Activated T-cell treated with anti-CD3 and anti-CD28 coated beads for 4 hours (primary cell): ENCODE measurements at regions not wholly inside any gene's neighbourhood (a gene's known extent, or its start where the extent isn't known, plus 50 kb on each side); places are given as distances from the start of the nearest gene placed in this dataset.
A peak's percentile ranks its signal among the peaks of the same experiment; 100 is the strongest.

Experiments used
- DNase-seq: peaks from one replicate; pipeline ENCODE4 v3.0.0-alpha.2; 2020

DNA sequence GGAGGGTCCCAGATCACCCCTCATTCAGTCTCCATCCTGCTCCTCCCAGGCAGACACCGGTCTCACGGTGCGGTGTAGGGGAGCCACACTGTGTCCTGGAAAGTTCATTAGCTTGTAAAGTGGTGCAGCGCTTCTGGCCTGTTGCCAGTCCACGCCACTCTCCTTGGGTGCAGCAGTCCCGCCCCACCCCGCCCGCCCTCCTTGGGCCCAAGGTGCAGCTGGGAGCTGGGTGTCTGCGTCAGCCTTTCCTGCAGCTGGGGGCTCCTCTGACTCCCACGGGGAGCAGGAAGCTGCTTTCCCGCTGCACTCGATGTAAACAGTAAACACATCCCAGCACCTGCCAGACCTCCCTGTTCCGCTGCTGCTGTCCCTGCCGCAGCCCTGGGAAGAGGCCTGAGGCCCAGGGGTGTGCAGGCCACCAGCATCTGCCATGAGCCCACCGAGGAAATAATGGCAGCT, 53.8 kb upstream of the ASB18 start:
- DNase-seq, result no peak

DNA sequence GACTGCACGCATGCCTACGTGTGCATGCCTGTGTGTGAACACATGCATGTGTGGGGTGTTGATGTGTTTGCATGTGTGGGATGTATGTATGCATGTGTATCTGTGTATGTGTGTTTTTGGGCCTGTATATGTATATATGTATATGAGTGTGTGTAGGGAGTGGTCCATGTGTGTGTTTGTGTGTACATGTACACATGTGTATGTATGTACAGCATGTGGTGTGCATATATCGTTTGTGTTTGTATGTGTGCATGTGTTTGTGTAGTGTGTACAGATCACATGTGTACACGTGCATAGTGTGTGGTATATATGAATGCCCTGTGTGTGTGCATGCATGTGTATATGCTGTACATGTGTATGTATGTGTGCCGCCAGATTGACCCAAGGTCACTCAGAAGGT, 54.2 kb upstream of the ASB18 start:
- DNase-seq, result no peak

- DNase-seq, result no peak
These were observed 54.8 kb upstream of the ASB18 start for GRCh38 chr2:236319036-236319435.

DNA sequence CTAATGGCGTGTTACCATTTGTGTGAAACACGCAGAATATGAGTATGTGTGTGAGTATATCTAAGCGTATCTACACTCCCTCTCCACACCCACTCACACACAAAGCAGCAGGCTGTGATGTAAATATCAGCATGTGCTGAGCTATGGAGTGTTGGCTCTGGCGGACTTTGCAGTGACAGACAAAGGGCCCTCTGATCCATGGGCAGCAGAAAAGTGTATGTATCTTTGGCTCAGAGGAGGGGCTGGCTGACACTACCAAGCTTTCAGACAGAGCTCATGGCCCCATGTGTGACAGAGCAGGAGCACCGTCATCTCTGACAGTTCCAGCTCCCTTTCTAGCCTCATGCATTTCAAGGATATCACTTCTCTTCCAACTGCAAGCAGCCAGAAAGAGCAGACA, 57.2 kb upstream of the ASB18 start:
- no peak for DNase-seq

- no peak for DNase-seq
These were observed 69.4 kb upstream of the ASB18 start for GRCh38 chr2:236333417-236334121.

DNA sequence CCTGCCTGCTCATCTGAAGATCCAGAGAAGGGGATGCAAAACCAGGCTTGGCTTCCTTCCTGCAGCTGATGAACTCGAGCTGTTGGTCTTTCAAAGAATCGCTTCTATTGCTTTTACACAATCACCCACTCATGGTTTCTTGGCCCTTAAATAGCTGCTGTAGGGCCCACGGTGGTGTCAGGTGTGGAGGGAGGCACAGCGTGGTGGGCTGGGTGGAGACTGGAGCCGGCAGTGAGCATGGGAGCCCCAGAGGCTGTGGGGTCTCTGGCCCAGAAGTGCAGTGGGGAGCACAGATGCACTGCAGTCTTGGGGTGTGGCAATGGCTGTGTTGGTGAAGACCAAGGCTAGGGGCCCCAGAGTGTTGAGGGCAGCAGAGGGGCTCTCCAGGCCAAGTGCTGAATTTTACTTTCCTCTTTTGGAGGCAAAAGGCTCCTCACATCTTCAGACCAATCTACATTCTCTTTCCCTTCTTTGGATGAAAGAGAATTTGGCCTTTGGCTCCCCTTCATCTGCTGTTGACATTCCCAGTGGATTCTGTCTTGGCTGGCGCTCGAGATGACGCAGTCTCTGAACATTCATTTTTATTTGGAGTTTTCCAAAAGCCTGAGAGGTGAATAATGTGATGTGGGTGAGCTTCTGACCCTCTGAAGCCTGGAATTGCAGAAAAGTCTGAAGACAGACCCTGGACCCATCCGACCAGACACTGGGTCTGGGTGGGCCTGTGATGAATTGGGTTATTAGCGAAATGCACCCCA, 70.1 kb upstream of the ASB18 start:
- DNase-seq, result no peak

GRCh38 chr2:236335696-236336574, 71.7 kb upstream of the ASB18 start:
- DNase-seq, result no peak

GRCh38 chr2:236336575-236337464, 72.6 kb upstream of the ASB18 start:
- no peak for DNase-seq

DNA sequence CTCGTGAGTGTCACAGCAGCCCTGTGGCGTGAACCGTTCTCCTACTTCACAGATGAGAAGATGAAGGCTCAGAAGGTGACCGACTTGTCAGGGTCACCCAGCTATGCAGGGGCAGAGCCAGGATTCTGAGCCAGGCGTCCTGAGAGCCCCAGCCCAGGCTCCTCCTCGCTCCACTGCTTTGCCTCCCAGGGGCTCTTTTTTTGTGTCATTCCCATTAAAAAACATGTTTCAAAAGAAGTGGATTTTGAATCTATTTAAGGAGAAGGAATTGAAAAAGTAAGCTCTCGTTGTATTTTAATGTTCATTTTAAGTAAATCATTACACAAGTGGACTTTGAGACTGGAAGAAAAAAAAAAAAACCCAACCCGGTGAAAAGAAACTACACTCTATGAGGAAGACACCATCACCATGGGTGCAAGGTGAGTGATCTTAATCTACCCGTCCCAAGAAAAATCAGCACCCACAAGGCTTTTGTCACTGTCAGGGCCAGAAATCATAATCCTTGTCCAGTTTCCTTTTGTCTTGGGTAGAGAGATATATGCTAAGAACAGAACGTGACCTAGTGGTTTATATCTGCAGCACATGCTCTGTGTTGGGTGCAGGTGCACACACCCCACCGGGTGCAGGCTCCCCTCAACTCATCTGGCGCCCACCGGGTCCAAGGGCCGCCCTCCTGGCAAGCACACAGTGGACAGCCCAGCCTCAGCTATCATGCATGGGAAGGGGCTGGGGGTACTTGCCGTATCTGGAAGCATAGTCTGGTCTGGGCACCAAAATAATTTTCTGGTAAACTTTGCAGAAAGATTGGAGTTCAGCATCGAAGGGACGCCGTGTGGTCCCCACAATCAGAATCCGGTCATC, 73.5 kb upstream of the ASB18 start:
- no peak for DNase-seq

DNA sequence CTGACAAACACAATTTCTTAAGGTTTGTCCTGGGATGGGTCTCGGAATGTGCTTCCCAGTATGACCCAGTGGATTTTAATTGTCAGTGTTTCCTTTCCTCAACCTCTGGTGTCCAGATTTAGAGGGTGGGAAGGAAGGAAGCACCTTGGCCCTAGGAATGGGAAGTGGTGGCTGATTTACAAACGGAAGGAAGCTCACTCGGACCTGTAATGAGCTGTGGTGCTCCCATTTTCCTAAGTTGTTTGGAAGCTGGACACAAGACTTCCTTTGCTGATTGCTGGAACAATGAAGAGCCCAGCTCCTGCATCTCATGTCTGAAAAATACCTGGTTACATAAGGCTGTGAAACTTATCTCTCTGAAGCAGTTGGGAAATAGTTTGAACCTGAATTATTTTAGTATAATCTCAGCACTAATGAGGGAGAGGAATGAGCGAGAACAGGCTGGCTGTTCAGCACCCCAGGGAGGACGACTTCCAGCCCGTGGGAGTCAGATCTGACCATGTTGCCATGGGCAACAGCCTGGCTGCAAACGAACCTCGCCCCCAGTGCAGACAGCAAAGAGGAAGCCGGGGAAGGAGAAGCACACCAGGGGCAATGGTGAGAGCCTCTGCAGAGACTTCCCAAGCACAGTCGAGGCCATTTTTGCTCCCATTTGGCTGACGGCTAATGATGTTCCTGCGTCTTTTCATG, 74.4 kb upstream of the ASB18 start:
- no peak for DNase-seq

- DNase-seq, result no peak
These were observed 76.0 kb upstream of the ASB18 start for GRCh38 chr2:236340251-236340650.

DNA sequence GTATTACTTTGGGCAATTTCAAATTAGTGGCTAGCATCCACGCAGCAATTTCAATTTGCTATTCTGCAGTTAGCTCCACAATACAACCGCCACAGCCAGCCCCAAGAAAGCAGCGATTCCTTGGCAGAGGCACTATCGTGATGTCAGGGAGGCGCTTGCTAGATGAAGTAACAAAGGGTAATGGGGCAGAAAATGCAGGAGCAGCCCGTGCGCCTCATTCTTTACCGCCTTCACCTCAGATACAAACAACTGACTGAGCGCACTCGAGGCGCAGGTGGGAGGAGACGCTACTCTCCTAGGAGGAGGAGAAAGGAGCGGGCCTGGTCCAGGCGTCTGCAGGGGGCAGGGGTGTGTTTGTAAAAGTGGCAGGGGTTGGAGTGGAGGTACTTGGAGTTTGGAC, 76.9 kb upstream of the ASB18 start:
- no peak for DNase-seq

GRCh38 chr2:236341721-236342120, 77.5 kb upstream of the ASB18 start:
- no peak for DNase-seq

DNA sequence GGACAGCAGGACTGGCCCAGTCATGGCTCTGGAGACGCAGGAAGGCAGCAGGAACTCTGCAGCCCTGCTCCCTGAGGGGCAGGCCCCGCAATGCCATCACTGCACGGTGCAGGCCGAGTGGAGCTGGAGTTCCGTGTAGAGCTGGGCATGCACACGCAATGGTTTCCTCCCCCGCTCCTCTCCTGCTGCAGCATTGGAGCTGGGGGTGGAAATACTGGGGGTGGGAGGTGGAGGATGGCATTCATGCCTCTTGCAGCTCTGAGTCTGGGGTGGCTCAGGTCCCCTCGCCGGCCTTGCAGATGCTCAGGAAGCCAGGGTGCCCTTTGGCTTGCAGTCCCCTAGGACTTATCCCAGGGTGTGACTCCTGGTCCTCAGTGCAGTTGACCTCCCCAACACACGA, 78.3 kb upstream of the ASB18 start:
- DNase-seq, result no peak

DNA sequence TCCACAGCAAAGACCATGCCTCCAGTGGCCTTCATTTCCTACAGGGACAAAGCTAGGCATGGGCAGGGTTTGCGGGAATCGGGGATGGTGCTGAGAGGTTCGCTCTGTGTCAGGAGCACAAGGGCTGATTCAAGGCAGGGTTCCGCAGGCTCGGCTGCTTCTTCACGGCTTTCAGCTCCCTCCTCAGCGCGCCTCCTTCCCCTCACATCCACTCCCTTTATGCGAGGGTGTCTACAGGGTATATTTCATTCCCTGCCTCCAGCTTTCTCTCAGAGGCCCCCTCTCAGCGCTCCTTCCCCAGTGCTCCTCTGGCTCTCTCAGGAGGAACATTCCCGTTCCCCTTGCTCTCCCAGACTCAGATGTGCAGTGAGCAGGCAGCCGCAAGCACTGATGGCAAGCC, 78.7 kb upstream of the ASB18 start:
- no peak for DNase-seq

DNA sequence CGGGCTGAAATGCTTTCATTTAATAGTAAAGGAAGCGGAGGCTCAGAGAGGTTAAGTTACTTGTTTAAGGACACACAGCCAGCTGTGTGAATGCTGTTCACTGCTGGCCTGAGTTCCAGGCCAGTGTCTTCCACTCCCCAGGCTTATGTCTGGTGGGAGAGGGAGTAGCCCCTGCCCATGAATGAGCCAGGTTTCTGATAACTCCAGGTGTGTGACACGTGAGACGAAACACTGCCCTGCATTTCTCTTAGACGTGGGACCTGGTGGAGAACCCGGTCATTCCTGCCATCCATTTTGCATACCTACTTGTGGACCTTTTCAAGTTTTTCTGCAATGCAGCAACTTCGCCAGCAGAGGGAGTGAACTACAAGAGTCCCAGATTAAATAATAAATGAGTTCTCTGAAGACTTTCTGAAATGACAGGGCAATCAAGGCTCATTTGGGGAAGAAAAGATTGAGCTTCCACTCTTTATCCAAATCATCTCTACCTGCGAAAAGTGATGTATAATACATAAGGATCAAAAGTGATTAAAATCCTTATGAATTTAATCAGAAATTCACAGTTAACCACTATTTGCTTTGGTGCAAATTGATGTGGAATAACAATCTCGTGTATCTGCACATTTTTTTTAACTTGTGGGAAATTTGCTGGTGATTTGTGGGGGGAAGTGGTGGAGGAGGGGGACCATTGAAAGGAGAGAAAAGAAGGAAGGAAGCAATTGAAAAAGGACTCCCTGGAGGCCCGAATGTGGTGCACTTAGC, 79.4 kb upstream of the ASB18 start:
- peak; percentile 34 for DNase-seq

- DNase-seq, result no peak
These were observed 80.2 kb upstream of the ASB18 start for GRCh38 chr2:236344446-236344845.

DNA sequence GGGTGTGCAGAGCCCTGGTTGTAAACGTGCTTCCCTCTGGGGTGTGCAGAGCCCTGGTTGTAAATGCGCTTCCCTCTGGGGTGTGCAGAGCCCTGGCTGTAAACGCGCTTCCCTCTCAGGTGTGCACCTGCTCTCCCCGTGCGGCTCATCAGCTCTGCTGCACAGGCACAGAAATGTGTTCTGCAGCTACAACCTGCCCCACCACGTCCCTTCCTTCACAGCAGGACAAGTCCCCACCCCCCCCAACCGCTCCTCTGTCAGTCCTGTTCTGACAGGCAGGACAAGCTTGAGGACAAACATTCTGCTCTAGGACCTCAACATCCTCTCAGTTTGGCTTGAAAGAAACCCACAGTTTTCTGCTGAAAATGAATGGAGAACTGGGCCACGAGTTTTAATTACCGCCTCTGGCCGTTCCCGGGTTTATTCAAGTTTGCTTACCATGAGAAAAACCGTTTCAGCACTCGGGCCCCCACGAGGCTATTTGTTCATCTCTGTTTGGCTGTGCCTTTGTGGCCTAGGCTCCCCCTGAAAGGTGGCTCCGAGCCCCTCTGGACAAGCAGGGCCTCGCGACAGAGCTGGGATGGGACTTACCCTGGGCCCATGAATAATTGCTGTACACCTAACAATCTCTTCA, 81.0 kb upstream of the ASB18 start:
- no peak for DNase-seq

DNA sequence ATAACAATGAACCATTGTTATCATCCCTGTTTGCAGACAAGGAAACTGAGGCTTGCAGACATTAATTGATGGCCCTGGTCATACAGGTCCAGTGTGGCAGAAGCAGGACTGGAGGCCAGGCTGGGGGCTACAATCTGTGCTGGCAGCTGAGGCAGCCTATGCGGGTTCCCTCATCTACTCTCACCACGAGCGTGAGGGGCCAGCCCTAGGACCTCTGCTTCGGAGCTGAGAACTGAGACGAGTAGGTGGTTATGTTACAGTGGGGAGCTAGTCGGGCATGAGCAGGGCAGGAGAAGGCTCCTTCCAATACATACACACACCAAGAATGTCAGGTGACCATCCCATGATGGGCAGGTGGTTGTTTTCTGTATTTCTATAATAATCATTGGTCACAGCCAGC, 82.2 kb upstream of the ASB18 start:
- no peak for DNase-seq

GRCh38 chr2:236348279-236348678, 84.1 kb upstream of the ASB18 start:
- no peak for DNase-seq
